Body of pancreas (tissue), 4 donors: ENCODE measurements at regions not wholly inside any gene's neighbourhood (a gene's known extent, or its start where the extent isn't known, plus 50 kb on each side); places are given as distances from the start of the nearest gene placed in this dataset.

Source experiments
- POLR2A ChIP-seq, 3 donors: fragments of 450-650 bp; IDR thresholded peaks; one replicate each; pipeline ENCODE4 v1.6.1; 2016; ENCODE audit warnings: antibody characterized with exemption in 3 of 3, mild to moderate bottlenecking in 2 of 3
- TF ChIP-seq, protein P1 (sequence below), 7 experiments: fragments of 450-650 bp in 4 of 7; fragments of 200-600 bp in 3 of 7; sonication (generic) in 3 of 7; IDR thresholded peaks; one replicate each; pipeline ENCODE4 v1.5.1; 2016 to 2019; ENCODE audit warnings: antibody characterized with exemption in 7 of 7

DNA sequence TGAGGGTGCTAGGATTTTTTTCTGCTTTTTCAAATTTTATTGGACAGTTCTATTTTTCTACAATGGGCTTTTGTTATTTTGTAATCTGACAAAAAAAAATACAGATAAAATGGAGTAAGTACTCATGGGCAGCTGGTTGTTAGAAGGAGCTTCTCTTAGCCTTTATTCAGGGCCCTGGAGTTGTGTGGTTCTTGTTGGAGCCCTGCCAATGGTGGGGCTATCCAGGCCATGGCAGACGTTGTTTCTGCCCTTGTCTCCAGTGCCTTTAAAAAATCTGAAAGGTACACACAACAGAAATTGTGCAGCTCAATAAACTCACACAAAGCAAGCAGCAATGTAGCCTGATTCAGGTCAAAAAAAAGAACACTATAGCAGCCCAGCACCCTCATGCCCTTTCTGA is 153.5 kb upstream of the GALNT2 start:
- TF ChIP-seq, protein P1, sequence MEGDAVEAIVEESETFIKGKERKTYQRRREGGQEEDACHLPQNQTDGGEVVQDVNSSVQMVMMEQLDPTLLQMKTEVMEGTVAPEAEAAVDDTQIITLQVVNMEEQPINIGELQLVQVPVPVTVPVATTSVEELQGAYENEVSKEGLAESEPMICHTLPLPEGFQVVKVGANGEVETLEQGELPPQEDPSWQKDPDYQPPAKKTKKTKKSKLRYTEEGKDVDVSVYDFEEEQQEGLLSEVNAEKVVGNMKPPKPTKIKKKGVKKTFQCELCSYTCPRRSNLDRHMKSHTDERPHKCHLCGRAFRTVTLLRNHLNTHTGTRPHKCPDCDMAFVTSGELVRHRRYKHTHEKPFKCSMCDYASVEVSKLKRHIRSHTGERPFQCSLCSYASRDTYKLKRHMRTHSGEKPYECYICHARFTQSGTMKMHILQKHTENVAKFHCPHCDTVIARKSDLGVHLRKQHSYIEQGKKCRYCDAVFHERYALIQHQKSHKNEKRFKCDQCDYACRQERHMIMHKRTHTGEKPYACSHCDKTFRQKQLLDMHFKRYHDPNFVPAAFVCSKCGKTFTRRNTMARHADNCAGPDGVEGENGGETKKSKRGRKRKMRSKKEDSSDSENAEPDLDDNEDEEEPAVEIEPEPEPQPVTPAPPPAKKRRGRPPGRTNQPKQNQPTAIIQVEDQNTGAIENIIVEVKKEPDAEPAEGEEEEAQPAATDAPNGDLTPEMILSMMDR (IDR thresholded peaks at IDR 0.05), result no peak
- no peak for TF ChIP-seq POLR2A (IDR thresholded peaks at IDR 0.05)
